Activated CD4-positive, CD25-positive, alpha-beta regulatory T cell treated with anti-CD3 and anti-CD28 coated beads, Interleukin-2, amount 50 U/mL, for 24 hours (primary cell): ENCODE measurements at regions not wholly inside any gene's neighbourhood (a gene's known extent, or its start where the extent isn't known, plus 50 kb on each side); places are given as distances from the start of the nearest gene placed in this dataset.

Experiments
- ATAC-seq, 2 donors: fragments of 150-1000 bp; cut with Tn5 transposase; one replicate each; pipeline ENCODE4 v1.10.0; 2021; ENCODE audit warnings: mild to moderate bottlenecking in 1 of 2, moderate library complexity in 1 of 2

GRCh38 chr1:61627365-61627764 is 97.6 kb downstream of the TM2D1 start:
- ATAC-seq: no peak

DNA sequence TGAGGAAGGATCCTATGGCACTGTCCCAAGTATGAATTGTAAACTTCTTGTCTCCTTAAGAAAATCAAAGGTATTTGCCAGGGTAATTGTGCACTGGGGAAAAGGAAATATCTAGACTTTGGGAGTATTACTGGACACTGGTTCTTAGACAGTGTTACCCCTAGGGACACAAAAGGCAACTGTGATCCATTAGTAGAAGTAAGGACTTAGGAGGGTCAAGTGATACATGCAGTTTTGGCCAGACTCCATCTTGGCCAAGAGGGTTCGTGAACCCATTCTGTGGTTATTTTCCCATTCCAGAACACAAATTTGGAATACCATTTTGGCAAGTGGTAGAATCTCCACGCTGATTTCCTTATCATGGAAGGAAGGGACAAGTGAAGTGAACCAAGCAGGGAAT is 98.1 kb downstream of the TM2D1 start:
- no peak for ATAC-seq

- no peak for ATAC-seq
Measured at GRCh38 chr1:61623852-61624251, 101.1 kb downstream of the TM2D1 start.

- no peak for ATAC-seq
Measured at GRCh38 chr1:61620536-61620935, 104.4 kb downstream of the TM2D1 start.

GRCh38 chr1:61618755-61619154 is 106.2 kb downstream of the TM2D1 start:
- ATAC-seq: no peak

- ATAC-seq: no peak
Measured at GRCh38 chr1:61618193-61618592, 106.7 kb downstream of the TM2D1 start.

GRCh38 chr1:61616830-61617229 is 108.1 kb downstream of the TM2D1 start:
- no peak for ATAC-seq

DNA sequence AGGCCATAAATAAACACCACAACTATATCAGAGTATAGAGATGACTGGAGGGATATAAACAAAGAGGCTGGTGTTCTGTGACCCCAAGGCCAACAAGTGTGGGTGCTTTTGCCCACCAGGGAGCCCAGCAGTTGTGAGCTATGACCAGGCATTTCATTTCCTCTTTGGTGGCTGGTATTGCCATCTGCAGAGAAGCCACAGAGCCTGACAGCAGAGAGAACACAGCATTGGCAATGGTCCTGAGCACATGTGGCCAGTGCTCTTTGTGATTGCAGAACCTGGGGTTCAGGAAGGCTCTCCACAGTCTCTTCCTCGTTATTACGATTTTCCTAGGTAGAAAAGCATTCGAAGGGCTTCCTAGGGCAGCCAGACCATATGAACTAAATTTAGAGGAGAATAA is 112.3 kb downstream of the TM2D1 start:
- no peak for ATAC-seq

DNA sequence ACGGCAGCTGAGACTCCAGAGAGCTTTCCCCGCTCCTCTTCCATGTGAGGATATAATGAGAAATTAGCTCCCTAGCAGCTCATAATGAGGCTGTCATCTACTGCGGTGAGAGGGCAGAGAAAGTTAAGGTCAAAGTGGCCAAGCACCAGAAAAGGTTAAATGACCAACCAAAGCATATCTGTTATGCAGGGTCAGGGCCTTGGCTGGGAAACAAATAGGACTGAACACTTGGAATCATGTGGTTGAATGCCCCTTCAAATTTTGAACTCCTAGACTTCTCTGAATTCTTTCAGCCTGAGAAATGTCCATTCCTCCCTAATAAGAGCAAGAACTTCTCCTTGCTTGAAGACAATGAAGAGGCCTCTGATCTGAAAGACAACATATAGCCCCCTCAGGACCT is 115.9 kb downstream of the TM2D1 start:
- ATAC-seq: no peak

GRCh38 chr1:61607448-61607847 is 117.5 kb downstream of the TM2D1 start:
- ATAC-seq: no peak

GRCh38 chr1:61606448-61607312 is 118.3 kb downstream of the TM2D1 start:
- ATAC-seq: no peak

DNA sequence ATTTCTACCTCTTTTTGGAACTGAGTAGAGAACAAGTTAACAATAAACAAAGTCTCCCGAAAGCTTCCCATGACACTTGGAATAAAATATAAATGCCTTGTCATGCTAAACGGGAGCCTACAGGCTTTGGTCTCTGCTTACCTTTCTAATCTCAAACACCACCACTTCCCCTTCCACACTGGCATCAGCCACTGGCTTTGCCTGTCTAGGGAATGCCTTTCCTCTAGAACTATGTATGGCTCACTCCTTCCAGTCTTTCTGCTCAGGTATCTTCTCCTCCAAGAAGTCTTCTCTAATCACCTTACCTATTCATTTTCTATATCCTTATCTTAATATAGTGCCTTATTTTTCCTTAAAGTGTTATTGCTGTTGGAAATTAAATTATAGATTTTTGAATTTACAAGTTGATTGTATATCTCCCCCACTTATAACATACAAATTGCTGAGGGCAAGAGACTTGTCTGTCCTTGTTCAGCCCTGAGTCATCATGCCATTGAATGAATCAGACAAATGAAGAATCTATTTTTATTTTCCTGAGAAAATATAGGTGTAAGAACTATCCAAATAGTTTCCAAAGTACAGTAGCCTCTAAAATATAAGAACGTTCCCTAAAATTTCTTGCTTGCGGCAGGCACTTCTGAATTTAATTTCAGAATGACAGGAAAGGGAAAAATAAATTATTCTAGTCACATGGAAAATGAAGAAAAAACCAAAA is 119.2 kb downstream of the TM2D1 start:
- no peak for ATAC-seq

GRCh38 chr1:61604684-61605083 is 120.3 kb downstream of the TM2D1 start:
- no peak for ATAC-seq

- no peak for ATAC-seq
Measured at GRCh38 chr1:61604261-61604660, 120.7 kb downstream of the TM2D1 start.

GRCh38 chr1:61602663-61603062 is 122.3 kb downstream of the TM2D1 start:
- ATAC-seq: no peak

GRCh38 chr1:61597601-61598000 is 127.3 kb downstream of the TM2D1 start:
- ATAC-seq: no peak

DNA sequence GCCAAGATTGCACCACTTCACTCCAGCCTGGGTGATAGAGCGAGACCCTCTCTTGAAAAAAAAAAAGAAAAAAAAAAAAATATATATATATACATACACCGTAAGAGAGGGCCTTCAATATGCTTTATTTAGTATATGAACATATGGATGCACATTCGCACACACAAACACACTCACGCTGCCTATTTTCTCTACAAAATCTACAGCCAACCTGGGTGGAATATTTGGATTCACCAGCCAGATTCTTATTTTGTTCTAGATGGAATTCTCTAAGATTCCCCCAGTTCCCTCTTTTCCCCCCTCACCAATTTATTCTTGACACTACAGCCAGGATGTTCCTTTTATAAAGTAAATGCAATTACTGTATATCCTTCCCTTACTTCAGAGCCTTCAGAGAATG is 131.6 kb downstream of the TM2D1 start:
- ATAC-seq: no peak

DNA sequence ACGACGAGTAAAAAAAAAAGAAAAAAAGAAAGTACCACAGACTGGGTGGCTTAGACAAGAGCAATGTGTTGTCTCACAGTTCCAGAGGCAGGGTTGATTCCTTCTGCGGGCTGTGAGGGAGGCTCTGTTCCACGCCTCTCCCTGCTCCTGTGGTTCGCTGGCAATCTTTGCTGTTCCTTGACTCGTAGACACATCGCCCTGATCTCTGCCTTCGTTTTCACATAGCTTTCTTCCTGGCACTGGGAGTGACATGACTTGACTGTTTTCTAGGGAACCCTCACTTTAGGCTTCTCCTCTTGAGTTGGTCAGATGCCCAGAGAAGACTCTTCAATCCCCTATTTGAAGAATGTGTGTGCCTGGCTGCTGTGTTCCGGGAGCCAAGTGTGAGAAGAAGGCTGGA is 133.6 kb downstream of the TM2D1 start:
- no peak for ATAC-seq

GRCh38 chr1:61588736-61589672 is 135.9 kb downstream of the TM2D1 start:
- ATAC-seq: peak; percentile 77

DNA sequence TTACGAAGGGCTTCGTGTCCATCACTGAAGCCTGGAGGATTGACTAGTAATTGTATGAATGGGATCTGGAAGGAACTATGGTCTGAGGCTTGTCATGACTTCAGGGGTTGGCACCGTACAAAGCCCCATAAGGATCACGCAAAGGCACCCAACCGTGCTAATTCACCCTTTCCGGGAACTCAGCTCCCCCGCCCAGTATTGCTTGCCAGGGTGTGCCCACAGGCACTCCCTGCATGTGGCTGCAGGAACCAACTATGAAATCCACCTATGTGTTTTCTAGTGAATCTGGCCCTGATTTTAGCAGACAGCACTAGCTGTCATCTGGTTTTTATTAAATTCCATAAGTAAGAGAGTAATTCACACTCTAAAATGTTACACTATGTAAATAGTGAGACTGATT is 139.2 kb downstream of the TM2D1 start:
- ATAC-seq: no peak

- no peak for ATAC-seq
Measured at GRCh38 chr1:61583703-61584102, 141.2 kb downstream of the TM2D1 start.

DNA sequence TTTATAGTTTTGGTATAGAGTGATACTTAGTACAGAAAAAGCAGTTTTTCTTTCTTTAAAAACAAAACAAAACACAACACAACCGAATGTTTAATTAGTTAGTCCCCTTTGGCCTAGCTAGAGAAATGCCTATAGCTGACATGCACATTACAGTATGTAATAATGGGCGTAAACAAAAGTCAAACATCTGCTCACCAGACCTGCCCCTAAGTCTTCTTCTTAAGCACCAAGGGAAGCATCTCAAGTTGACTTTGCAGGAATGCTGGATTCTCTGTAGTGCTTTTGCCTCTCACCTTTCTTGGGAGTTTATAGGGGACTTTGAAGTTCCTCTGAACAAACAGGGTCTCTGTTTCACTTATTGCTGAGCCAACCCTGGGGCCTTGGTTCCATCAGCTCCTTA is 143.7 kb downstream of the TM2D1 start:
- no peak for ATAC-seq

GRCh38 chr1:61580417-61580816 is 144.5 kb downstream of the TM2D1 start:
- no peak for ATAC-seq
